Vagina (tissue), 2 donors: ENCODE measurements at regions not wholly inside any gene's neighbourhood (a gene's known extent, or its start where the extent isn't known, plus 50 kb on each side); places are given as distances from the start of the nearest gene placed in this dataset.

Source experiments
- CTCF ChIP-seq, 3 experiments: fragments of 450-650 bp in 2 of 3; fragments of 200-600 bp in 1 of 3; sonication (generic) in 1 of 3; IDR thresholded peaks; one replicate each; pipeline ENCODE4 v1.5.1; 2017 to 2019; ENCODE audit warnings: antibody characterized with exemption in 3 of 3, mild to moderate bottlenecking in 2 of 3, moderate library complexity in 2 of 3
- POLR2AphosphoS5 ChIP-seq, 2 donors: sonication (generic); formaldehyde crosslinking; IDR thresholded peaks; one replicate each; pipeline ENCODE4 v1.9.0; 2017; ENCODE audit warnings: antibody characterized with exemption in 2 of 2, mild to moderate bottlenecking in 2 of 2, low read depth in 1 of 2; ENCODE audit not compliant: insufficient read depth in 1 of 2

DNA sequence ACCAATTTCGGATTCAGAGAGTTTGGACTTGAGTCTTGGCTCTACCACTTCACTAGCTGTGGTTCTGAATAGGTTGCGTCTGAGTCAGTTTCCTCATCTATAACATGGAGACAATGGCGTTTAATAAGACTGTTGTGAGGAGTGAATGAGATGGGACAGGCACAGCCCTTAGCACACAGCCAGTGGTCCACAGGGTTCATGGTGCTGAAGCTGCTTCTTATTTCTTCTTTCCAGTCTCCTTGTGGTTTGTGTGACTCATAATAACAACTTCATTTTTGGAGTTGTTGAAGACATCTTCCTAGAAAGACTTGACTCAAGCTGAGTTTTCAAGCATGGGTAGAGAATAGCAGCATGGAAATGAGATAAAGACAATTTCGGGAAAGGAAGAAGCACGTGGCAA lies 172.6 kb upstream of the PPP2R2B start:
- TF ChIP-seq CTCF (IDR thresholded peaks at IDR 0.05) (no peak), POLR2AphosphoS5 (IDR thresholded peaks at IDR 0.05; ENCODE audit: insufficient read depth in 1 of 2, low read depth in 1 of 2) (no peak)
